NOMO-1 treated with DMSO at 0.1 percent for 48 hours (cell line): ENCODE measurements at regions not wholly inside any gene's neighbourhood (a gene's known extent, or its start where the extent isn't known, plus 50 kb on each side); places are given as distances from the start of the nearest gene placed in this dataset.

ENCODE experiments used
- DNase-seq: peaks from one replicate; lab custom pipeline; 2025; ENCODE audit not compliant: unreplicated experiment; lab: John Stamatoyannopoulos, UW

GRCh38 chr14:84001023-84001422 is 1528.9 kb upstream of the FLRT2 start:
- DNase-seq, result no peak

GRCh38 chr14:84003346-84003745 is 1526.6 kb upstream of the FLRT2 start:
- no peak for DNase-seq

- DNase-seq, result no peak
Measured at GRCh38 chr14:84006643-84007155, 1523.2 kb upstream of the FLRT2 start.

- DNase-seq, result no peak
Measured at GRCh38 chr14:84013424-84013823, 1516.5 kb upstream of the FLRT2 start.

- no peak for DNase-seq
Measured at GRCh38 chr14:84017495-84017894, 1512.4 kb upstream of the FLRT2 start.

DNA sequence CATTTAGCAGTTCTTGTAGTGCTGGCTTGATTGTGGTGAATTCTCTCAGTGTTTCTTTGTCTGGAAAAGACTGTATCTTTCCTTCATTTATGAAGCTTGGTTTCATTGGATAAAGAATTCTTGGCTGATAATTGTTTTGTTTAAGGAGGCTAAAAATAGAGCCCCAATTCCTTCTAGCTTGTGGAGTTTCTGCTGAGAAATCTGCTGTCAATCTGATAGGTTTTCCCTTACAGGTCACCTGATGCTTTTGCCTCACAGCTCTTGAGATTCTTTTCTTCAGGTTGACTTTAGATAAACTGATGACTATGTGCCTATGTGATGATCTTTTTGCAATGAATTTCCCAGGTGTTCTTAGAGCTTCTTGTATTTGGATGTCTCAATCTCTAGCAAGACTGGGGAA is 1508.5 kb upstream of the FLRT2 start:
- no peak for DNase-seq

DNA sequence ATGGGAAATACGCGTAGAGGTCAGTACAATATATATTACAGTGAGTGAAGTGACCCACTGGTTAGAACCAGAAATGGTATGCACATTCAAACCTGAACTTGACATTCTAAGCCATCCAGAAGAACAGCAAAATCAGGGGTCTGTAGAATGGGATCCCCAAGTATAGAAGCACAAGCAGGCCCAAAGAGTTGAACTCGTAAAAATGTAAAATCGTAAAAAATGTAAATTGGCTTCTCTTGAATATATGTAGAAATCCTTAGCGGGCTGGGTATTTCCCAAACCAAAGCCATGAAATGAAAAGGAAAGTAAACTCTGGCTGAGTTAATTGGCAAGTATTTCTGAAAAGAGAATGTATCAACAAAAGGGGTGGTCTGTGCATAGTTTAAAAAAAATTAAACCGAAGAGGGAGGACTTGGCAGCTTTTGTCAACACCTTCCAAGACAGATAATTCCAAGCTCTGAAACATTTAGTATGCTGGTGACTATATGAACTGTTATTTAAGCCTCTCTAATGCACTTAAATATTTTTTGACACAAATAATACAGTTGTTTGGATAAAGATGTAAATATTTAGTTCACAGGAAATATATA is 1505.6 kb upstream of the FLRT2 start:
- no peak for DNase-seq

DNA sequence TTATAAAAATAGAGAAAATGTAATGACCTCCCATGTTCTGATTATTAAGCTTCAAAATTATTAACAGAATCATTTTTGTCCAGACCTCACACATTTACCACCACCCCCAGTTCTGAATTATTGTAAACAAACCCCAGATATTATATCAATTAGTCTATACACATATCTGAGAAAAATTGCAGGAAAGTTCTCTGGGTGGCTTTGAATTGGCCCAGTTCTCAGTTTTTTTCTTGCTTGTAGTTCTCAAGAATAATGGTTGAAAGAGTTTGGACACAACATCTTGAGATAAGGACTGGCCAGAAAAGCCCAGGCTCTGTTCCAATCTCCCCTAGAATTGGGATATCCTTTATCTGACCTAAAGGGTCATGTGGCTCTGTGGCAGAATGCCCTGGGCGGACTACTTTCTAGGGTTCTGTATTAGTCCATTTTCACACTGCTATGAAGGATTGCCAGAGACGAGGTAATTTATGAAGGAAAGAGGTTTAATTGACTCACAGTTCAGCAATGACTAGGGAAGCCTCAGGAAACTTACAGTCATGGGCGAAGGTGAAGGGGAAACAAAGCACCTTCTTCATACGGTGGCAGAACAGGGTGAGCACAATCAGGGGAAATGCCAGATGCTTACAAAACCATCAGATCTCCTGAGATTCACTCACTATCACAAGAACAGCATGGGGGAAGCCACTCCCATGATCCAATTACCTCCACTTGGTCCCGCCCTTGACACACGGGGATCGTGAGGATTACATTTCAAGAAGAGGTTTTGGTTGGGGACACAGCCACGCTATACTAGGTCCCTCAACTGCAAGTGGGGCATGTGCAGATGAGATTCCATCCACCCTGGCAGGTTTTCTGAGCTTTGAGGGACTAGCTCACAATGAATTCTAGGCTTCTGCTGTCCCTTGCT is 1504.6 kb upstream of the FLRT2 start:
- DNase-seq, result no peak

DNA sequence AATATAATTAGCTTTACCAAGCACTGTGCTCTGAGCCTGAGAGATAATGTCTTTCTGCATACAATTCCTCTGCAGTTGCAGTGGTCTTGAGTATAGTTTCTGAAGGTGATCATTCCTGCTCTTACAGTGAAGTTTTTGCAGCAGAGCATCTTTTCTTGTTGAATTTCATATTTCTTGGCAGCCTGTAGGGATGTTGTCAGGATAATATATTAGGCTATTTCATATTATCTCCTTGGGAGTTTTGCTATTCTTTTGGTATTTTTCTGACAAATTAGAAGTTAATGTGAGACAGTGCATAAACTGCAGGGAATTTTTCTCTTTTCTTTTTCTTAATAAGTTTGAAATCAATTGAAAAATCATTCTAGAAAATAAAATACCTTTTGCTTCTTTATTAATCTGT is 1502.6 kb upstream of the FLRT2 start:
- no peak for DNase-seq

- no peak for DNase-seq
Measured at GRCh38 chr14:84028080-84028604, 1501.8 kb upstream of the FLRT2 start.

GRCh38 chr14:84029246-84029645 is 1500.7 kb upstream of the FLRT2 start:
- DNase-seq, result no peak

GRCh38 chr14:84029720-84030119 is 1500.2 kb upstream of the FLRT2 start:
- no peak for DNase-seq

GRCh38 chr14:84036840-84037239 is 1493.1 kb upstream of the FLRT2 start:
- DNase-seq, result peak; percentile 97

DNA sequence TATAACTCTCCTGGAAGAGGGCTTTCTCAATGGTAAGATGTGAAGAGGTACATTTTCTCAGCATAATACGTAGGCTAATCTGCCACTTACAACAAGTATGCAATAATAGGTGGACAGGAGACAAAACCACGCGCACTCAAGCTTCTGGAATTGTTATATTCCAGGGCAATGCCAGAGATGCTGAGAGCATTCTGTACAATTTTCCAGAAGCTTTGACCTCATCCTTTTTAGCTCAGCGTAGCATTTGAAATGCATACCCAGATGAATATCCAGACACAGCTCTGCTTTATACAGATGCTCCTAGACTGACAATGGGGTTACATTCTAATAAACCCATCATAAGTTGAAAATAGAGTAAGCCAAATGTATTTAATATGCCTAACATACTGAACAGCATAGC is 1492.4 kb upstream of the FLRT2 start:
- DNase-seq, result no peak

DNA sequence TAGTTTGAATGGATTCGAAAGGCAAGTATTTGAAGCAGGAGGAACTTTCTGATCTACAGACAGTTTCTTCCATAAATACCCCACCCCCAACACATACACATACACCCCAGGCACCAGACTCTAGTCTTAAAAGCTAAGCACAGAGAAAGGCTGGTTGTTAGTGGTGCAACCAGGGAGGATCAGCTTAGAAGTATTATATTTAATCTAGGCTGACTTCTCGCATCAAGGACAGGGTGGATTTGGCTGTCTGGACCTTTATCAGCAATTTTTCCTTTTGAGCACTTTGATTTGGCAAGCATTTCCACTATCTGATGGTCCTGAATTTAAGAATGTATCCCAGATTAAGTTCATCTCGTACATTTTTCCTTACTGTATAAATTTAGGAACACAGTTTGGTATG is 1489.8 kb upstream of the FLRT2 start:
- DNase-seq, result no peak

DNA sequence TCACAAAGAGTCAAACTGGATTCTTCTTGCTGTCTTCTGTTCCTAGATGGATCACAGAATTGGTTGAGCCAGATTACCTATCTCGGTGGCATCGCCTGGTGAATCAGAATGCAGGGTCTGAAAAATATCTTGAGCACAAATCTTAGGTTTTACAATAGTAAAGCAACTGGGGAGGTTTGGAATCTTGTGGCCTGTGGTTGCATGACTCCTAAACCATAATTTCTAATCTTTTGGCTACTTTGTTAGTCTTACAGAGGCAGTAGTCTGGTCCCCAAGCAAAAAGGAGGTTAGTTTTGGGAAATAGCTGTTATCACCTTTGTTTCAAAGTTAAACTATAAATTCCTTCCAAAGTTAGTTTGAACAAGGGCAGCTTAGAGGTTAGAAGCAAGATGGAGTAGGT is 1488.5 kb upstream of the FLRT2 start:
- no peak for DNase-seq

DNA sequence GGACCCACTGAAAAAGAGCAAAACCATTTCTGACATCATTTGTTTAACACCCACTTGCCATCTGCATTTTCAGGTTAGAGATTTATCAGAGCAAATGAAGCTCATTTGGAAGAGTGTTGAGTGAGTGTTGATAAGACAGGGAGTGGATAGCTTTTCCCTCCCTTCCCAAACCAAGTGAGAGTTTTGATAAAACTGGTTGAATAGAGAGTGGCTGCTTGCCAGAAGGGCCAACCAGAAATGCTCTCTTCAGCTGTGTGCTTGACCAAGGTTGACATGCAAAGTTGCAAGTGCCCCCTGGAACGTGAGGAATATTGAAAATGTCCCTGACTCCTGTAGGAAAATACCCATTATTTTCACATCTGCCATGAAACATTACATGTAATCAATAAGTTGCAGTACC is 1487.0 kb upstream of the FLRT2 start:
- DNase-seq, result no peak

GRCh38 chr14:84064316-84065125 is 1465.4 kb upstream of the FLRT2 start:
- no peak for DNase-seq

DNA sequence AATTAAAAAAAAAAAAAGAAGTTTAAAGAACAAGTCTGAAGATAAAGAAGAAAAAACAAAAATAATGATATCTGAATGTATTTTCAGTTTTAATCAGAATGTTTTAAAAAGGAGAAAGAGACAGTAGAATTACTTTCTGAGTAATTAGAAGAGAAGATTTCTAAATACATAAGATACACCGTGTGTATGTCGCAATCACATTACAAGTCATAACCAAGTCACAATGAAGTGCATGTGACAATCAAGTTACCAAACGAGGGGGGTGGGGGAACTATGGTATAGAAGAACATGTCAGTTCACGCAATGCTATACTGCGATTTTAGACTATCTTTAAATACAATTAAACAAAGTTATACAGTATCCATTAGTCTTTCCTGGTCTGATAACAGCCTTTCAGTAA is 1464.1 kb upstream of the FLRT2 start:
- no peak for DNase-seq

DNA sequence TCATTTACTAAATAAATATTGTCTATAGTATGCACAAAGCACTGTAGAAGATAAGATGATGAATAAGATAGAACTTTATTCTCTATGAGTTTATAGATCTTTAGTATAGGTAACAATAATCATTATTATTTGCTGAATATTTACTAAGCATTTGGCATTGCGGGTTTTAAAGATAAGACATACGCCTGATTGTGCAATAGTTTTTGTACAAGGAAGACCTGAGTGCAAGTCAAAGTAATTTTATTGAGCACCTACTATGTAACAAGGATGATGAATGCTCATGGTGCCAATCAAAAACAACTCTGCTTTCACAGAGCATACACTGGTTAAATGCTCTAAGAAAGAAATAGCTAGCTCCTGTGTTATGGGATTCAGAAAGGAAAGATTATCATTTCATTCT is 1461.7 kb upstream of the FLRT2 start:
- no peak for DNase-seq

GRCh38 chr14:84071061-84071460 is 1458.9 kb upstream of the FLRT2 start:
- DNase-seq, result no peak
